H1 (cell line): ENCODE measurements at regions not wholly inside any gene's neighbourhood (a gene's known extent, or its start where the extent isn't known, plus 50 kb on each side); places are given as distances from the start of the nearest gene placed in this dataset.

ENCODE experiments used
- CTCF ChIA-PET: fragments of 300-600 bp; sonication (Branson Sonifier 250); formaldehyde crosslinking; loops from one replicate; lab custom pipeline; 2021; ENCODE audit not compliant: partially characterized antibody; lab: Charles Lee
- POLR2A ChIA-PET: fragments of 300-600 bp; sonication (Branson Sonifier 250); formaldehyde crosslinking; loops from one replicate; lab custom pipeline; 2021; ENCODE audit warnings: inconsistent platforms; ENCODE audit not compliant: partially characterized antibody; lab: Charles Lee
- DNase-seq, 2 experiments: peaks; one replicate each; pipeline versions ENCODE4 v3.0.0 to v3.0.0-alpha.2; 2010 to 2022; ENCODE audit warnings: low spot score in 2 of 2, low read depth in 1 of 2, mixed read lengths in 1 of 2
- FAIRE-seq: peaks from 2 replicates; lab custom pipeline; 2011; peaks lifted over from hg19 to GRCh38; lab: Jason Lieb, UNC
- H2AFZ ChIP-seq: 2 replicates; pipeline ENCODE4 v1.8.1; 2012; ENCODE audit warnings: low read length, inconsistent platforms
- H2AK5ac ChIP-seq: 2 replicates; pipeline ENCODE4 v1.6.1; 2013; ENCODE audit warnings: low read depth, low read length
- H2BK120ac ChIP-seq: replicated peaks from 2 replicates; pipeline ENCODE3; 2013; ENCODE audit warnings: low read depth, low read length, inconsistent platforms
- H2BK12ac ChIP-seq: 2 replicates; pipeline ENCODE4 v1.6.1; 2013; ENCODE audit warnings: low read depth, low read length
- H2BK15ac ChIP-seq: 2 replicates; pipeline ENCODE4 v1.6.1; 2013; ENCODE audit warnings: low read length
- H2BK20ac ChIP-seq: 2 replicates; pipeline ENCODE4 v1.6.1; 2013; ENCODE audit warnings: low read length
- H2BK5ac ChIP-seq: 2 replicates; pipeline ENCODE4 v1.6.1; 2013; ENCODE audit warnings: low read depth, low read length
- H3K14ac ChIP-seq: 2 replicates; pipeline ENCODE4 v1.6.1; 2013; ENCODE audit warnings: inconsistent platforms; ENCODE audit not compliant: insufficient read length
- H3K18ac ChIP-seq: 2 replicates; pipeline ENCODE4 v1.6.1; 2013; ENCODE audit warnings: low read length; ENCODE audit errors: extremely low read depth
- H3K23ac ChIP-seq: 2 replicates; pipeline ENCODE4 v1.6.1; 2013; ENCODE audit warnings: inconsistent platforms; ENCODE audit not compliant: insufficient read length
- H3K23me2 ChIP-seq: 2 replicates; pipeline ENCODE4 v1.6.1; 2013; ENCODE audit warnings: low read depth, low read length
- H3K27ac ChIP-seq: 2 replicates; pipeline ENCODE4 v1.6.1; 2011; ENCODE audit warnings: low read depth, low read length, inconsistent platforms
- H3K27me3 ChIP-seq, 4 experiments: replicated peaks in 1 of 4; 1 replicate in 1 of 4; 2 replicates in 3 of 4; pipeline versions ENCODE4 v1.6.1 to v1.8.1; 2011 to 2013; ENCODE audit warnings: low read length in 3 of 4, mild to moderate bottlenecking in 3 of 4, inconsistent platforms in 2 of 4, mixed read lengths in 2 of 4, moderate library complexity in 1 of 4; ENCODE audit not compliant: control insufficient read depth in 3 of 4, insufficient read depth in 3 of 4; ENCODE audit errors: extremely low read depth in 1 of 4
- H3K36me3 ChIP-seq, 4 experiments: 2 replicates each; pipeline versions ENCODE4 v1.6.1 to v1.8.1; 2011 to 2013; ENCODE audit warnings: mild to moderate bottlenecking in 4 of 4, low read length in 3 of 4, moderate library complexity in 2 of 4, control low read depth in 1 of 4, inconsistent platforms in 1 of 4; ENCODE audit not compliant: insufficient read depth in 4 of 4, control insufficient read depth in 2 of 4
- H3K4ac ChIP-seq: replicated peaks from 2 replicates; pipeline ENCODE3; 2013; ENCODE audit warnings: low read length, low read depth, mixed read lengths, inconsistent platforms; ENCODE audit not compliant: insufficient read length
- H3K4me1 ChIP-seq, 4 experiments: replicated peaks in 1 of 4; 1 replicate in 1 of 4; 2 replicates in 3 of 4; pipeline versions ENCODE4 v1.6.1 to v1.8.1; 2011 to 2013; ENCODE audit warnings: low read length in 3 of 4, inconsistent platforms in 2 of 4, mixed read lengths in 1 of 4; ENCODE audit not compliant: insufficient read depth in 4 of 4, control insufficient read depth in 3 of 4
- H3K4me2 ChIP-seq, 2 experiments: 2 replicates each; pipeline versions ENCODE4 v1.6.1 to v1.8.1; 2011 to 2013; ENCODE audit warnings: low read depth in 2 of 2, low read length in 2 of 2, control low read depth in 1 of 2, inconsistent platforms in 1 of 2, mild to moderate bottlenecking in 1 of 2; ENCODE audit not compliant: insufficient read depth in 1 of 2
- H3K4me3 ChIP-seq, 4 experiments: fragments of 200-600, 300-600 bp in 1 of 4; sonication (generic), shearing (Covaris generic), sonication (Bioruptor Twin) in 1 of 4; 2 replicates each; pipeline versions ENCODE4 v1.5.1 to v1.8.1; 2011 to 2016; ENCODE audit warnings: low read length in 4 of 4, low read depth in 3 of 4, control low read depth in 2 of 4, inconsistent platforms in 2 of 4, mild to moderate bottlenecking in 2 of 4, mixed read lengths in 1 of 4, moderate library complexity in 1 of 4; ENCODE audit not compliant: insufficient read depth in 2 of 4; ENCODE audit errors: extremely low read depth in 1 of 4
- H3K56ac ChIP-seq: replicated peaks from 2 replicates; pipeline ENCODE3; 2013; ENCODE audit warnings: low read depth, mild to moderate bottlenecking, mixed read lengths, low read length, inconsistent platforms; ENCODE audit not compliant: insufficient read length
- H3K79me1 ChIP-seq: 2 replicates; pipeline ENCODE4 v1.6.1; 2013; ENCODE audit warnings: low read depth, low read length, control low read depth
- H3K79me2 ChIP-seq, 2 experiments: 2 replicates each; pipeline versions ENCODE4 v1.6.1 to v1.8.1; 2012 to 2013; ENCODE audit warnings: low read length in 2 of 2, mild to moderate bottlenecking in 2 of 2, inconsistent platforms in 1 of 2; ENCODE audit not compliant: insufficient read depth in 2 of 2, control insufficient read depth in 1 of 2
- H3K9ac ChIP-seq, 4 experiments: replicated peaks in 1 of 4; 1 replicate in 1 of 4; 2 replicates in 3 of 4; pipeline versions ENCODE4 v1.6.1 to v1.8.1; 2011 to 2013; ENCODE audit warnings: low read depth in 3 of 4, low read length in 3 of 4, control low read depth in 2 of 4, mild to moderate bottlenecking in 2 of 4, moderate library complexity in 2 of 4, inconsistent platforms in 1 of 4; ENCODE audit errors: extremely low read depth in 1 of 4
- H3K9me3 ChIP-seq, 2 experiments: 2 replicates each; pipeline versions ENCODE4 v1.6.1 to v1.8.1; 2012 to 2013; ENCODE audit warnings: mild to moderate bottlenecking in 2 of 2, moderate library complexity in 2 of 2, control low read depth in 1 of 2, inconsistent platforms in 1 of 2, low read depth in 1 of 2, low read length in 1 of 2, mixed read lengths in 1 of 2; ENCODE audit not compliant: insufficient read depth in 2 of 2
- H4K20me1 ChIP-seq, 2 experiments: replicated peaks in 1 of 2; 2 replicates each; pipeline versions ENCODE3 to v1.8.1; 2011 to 2013; ENCODE audit warnings: inconsistent platforms in 2 of 2, low read length in 2 of 2, mild to moderate bottlenecking in 1 of 2; ENCODE audit not compliant: insufficient read depth in 2 of 2, control insufficient read depth in 1 of 2
- H4K5ac ChIP-seq: 2 replicates; pipeline ENCODE4 v1.6.1; 2013; ENCODE audit warnings: low read length, low read depth, mixed read lengths, inconsistent platforms; ENCODE audit not compliant: insufficient read length
- H4K8ac ChIP-seq: 2 replicates; pipeline ENCODE4 v1.8.0; 2013; ENCODE audit warnings: mild to moderate bottlenecking, moderate library complexity, low read length, inconsistent platforms; ENCODE audit not compliant: insufficient read depth; ENCODE audit errors: extremely low read depth
- H4K91ac ChIP-seq: replicated peaks from 2 replicates; pipeline ENCODE3; 2013; ENCODE audit warnings: low read length, mixed read lengths, inconsistent platforms; ENCODE audit not compliant: insufficient read length
- BACH1 ChIP-seq: IDR thresholded peaks from 2 replicates; pipeline ENCODE4 v1.6.1; 2012; ENCODE audit warnings: low read length, improper control_type of control experiment
- CHD1 ChIP-seq: IDR thresholded peaks from 2 replicates; pipeline ENCODE4 v1.6.1; 2012; ENCODE audit warnings: low read depth, low read length, improper control_type of control experiment
- CHD2 ChIP-seq: IDR thresholded peaks from 2 replicates; pipeline ENCODE4 v1.6.1; 2012; ENCODE audit warnings: low read length, improper control_type of control experiment
- EGR1 ChIP-seq: IDR thresholded peaks from 2 replicates; pipeline ENCODE4 v1.6.1; 2011; ENCODE audit warnings: low read depth, low read length, borderline replicate concordance
- KDM1A ChIP-seq: fragments of 200-600, 300-600 bp; sonication (generic); IDR thresholded peaks from 2 replicates; pipeline ENCODE4 v1.7.1; 2016; ENCODE audit warnings: mild to moderate bottlenecking, low read length, borderline replicate concordance
- KDM5A ChIP-seq: fragments of 200-600 bp; IDR thresholded peaks from 2 replicates; pipeline ENCODE4 v1.7.1; 2012; ENCODE audit warnings: mild to moderate bottlenecking, low read length, inconsistent platforms, mixed read lengths
- MAFK ChIP-seq: IDR thresholded peaks from 2 replicates; pipeline ENCODE4 v1.6.1; 2012; ENCODE audit warnings: low read depth, mild to moderate bottlenecking, improper control_type of control experiment, low read length
- POLR2A ChIP-seq, 2 experiments: IDR thresholded peaks; 1 replicate in 1 of 2; 2 replicates in 1 of 2; pipeline ENCODE4 v1.6.1; 2011; ENCODE audit warnings: low read depth in 2 of 2, low read length in 2 of 2, mild to moderate bottlenecking in 2 of 2; ENCODE audit errors: control extremely low read depth in 1 of 2
- POLR2AphosphoS5 ChIP-seq: IDR thresholded peaks from 2 replicates; pipeline ENCODE4 v1.6.1; 2011; ENCODE audit warnings: low read depth, low read length
- RNF2 ChIP-seq: fragments of 200-900, 300-1000 bp; sonication (generic); IDR thresholded peaks from 2 replicates; pipeline ENCODE4 v1.7.1; 2016; ENCODE audit warnings: borderline replicate concordance, low read depth, mild to moderate bottlenecking, antibody characterized with exemption, low read length; ENCODE audit not compliant: poor library complexity, severe bottlenecking; ENCODE audit errors: missing control alignments
- SAP30 ChIP-seq: fragments of 300-600 bp; sonication (generic); IDR thresholded peaks from 2 replicates; pipeline ENCODE4 v1.7.1; 2012; ENCODE audit warnings: low read length, moderate library complexity, mild to moderate bottlenecking, inconsistent platforms; ENCODE audit not compliant: insufficient read depth, insufficient replicate concordance
- SIN3A ChIP-seq, 2 experiments: IDR thresholded peaks in 1 of 2; conservative IDR thresholded peaks in 1 of 2; 2 replicates each; pipeline ENCODE4 v1.6.1; 2011 to 2012; ENCODE audit warnings: low read length in 2 of 2, improper control_type of control experiment in 1 of 2, low read depth in 1 of 2, mild to moderate bottlenecking in 1 of 2
- SP2 ChIP-seq: IDR thresholded peaks from 2 replicates; pipeline ENCODE4 v1.6.1; 2012; ENCODE audit warnings: mild to moderate bottlenecking, low read length, inconsistent platforms
- TBP ChIP-seq: IDR thresholded peaks from 2 replicates; pipeline ENCODE4 v1.6.1; 2011; ENCODE audit warnings: low read depth, low read length, improper control_type of control experiment
- WGBS, 2 experiments: shearing (Covaris generic) in 1 of 2; methylation state at CpG; one replicate each; pipeline versions ENCODE4 v1.1.6 to v1.1.7; 2013 to 2015; ENCODE audit warnings: low lambda C conversion rate in 2 of 2, mixed read lengths in 2 of 2, inconsistent platforms in 1 of 2, low coverage in 1 of 2, missing lambda C conversion rate in 1 of 2; ENCODE audit not compliant: insufficient replicate concordance in 2 of 2, insufficient coverage in 1 of 2, insufficient read length in 1 of 2; ENCODE audit errors: extremely low coverage in 1 of 2, missing lambda C conversion rate in 1 of 2; 5-methylcytosine and 5-hydroxymethylcytosine counted together
- TF ChIP-seq, protein P1 (sequence below): IDR thresholded peaks from 2 replicates; pipeline ENCODE4 v1.6.1; 2011; ENCODE audit warnings: low read depth, mild to moderate bottlenecking, low read length; ENCODE audit not compliant: insufficient read depth

DNA sequence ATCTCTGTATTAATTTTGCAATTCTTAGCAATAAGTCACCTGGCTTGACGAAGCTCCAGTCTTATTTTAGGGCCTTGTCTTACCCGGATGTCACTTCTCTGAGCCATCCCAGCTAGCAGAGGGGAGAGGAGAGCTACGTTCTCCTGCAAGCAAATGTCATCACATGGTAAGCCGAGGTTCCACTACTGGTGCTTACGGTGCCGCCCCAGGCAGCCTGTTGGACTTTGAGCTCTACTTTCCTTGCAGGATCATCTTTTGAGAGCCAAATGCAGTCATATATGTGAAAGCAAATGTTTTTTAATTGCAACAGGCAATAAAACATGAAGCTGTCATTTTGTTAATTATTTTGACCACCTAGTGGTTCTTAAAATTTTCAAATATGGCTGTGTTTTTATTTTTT lies 140.9 kb downstream of the FAM43A start:
- Histone ChIP-seq H3K79me2 (no peaks in the 10 kb centered on the region), H2BK5ac (no peak overlapping the region), H3K23ac (no peak overlapping the region), H3K4me3 (no peak overlapping the region), H3K79me1 (no peaks in the 10 kb centered on the region), H2AK5ac (no peak overlapping the region), H3K4ac (no peak overlapping the region), H3K27me3 (no peaks in the 10 kb centered on the region), H3K27ac (no peak overlapping the region), H3K9me3 (no peaks in the 10 kb centered on the region), H4K91ac (no peak overlapping the region), H2AFZ (no peak overlapping the region), H3K56ac (no peak overlapping the region), H3K9ac (no peak overlapping the region), H4K8ac (no peak overlapping the region), H3K4me1 (no peaks in the 10 kb centered on the region), H4K5ac (no peak overlapping the region), H3K36me3 (no peaks in the 10 kb centered on the region), H3K18ac (no peak overlapping the region), H2BK120ac (no peak overlapping the region), H3K23me2 (no peaks in the 10 kb centered on the region), H3K14ac (no peak overlapping the region), H4K20me1 (no peaks in the 10 kb centered on the region), H2BK15ac (no peak overlapping the region), H3K4me2 (no peak overlapping the region), H2BK12ac (no peak overlapping the region), H2BK20ac (no peak overlapping the region)
- 82% methylated on average over 6 of the region's 6 CpGs; no CpG with 5 or more reads in 1 of the 2 experiments for WGBS, 2 experiments
- ChIA-PET CTCF (interaction anchor here (1.0 to 1.2 kb wide), 3 partner anchors 10 to 144 kb away, joined by 3 to 6 read pairs (median 3); no protein-coding TSS in a partner anchor), POLR2A (interaction anchor here (1.0 kb wide), 1 partner anchor 445 kb away, joined by 3 read pairs; the partner anchor contains the start of gene XXYLT1)
- DNase-seq (no peak), FAIRE-seq (no peak)
- TF ChIP-seq POLR2AphosphoS5 (no peak), CHD2 (no peak), TBP (no peak), MAFK (no peak), EGR1 (no peak), SP2 (no peak), CHD1 (no peak), SAP30 (no peak), POLR2A (IDR thresholded peaks at IDR 0.05; ENCODE audit: control extremely low read depth in 1 of 2, low read depth in 2 of 2, low read length in 2 of 2) (no peak), BACH1 (no peak), SIN3A (conservative IDR thresholded peaks at IDR 0.05 in 1 of 2, IDR thresholded peaks at IDR 0.05 in 1 of 2; ENCODE audit: low read depth in 1 of 2, low read length in 2 of 2) (no peak), KDM1A (no peak), KDM5A (no peak), RNF2 (no peak)
- TF ChIP-seq, protein P1, sequence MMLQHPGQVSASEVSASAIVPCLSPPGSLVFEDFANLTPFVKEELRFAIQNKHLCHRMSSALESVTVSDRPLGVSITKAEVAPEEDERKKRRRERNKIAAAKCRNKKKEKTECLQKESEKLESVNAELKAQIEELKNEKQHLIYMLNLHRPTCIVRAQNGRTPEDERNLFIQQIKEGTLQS: no peak
